Astrocyte of the hippocampus (primary cell): ENCODE measurements at regions not wholly inside any gene's neighbourhood (a gene's known extent, or its start where the extent isn't known, plus 50 kb on each side); places are given as distances from the start of the nearest gene placed in this dataset.
A peak's percentile ranks its signal among the peaks of the same experiment; 100 is the strongest.
"Not testable (repeated sequence)": the region's sequence is repeated elsewhere in the genome, so short reads cannot be mapped to it uniquely, and the experiment has no call there.

Experiments used
- DNase-seq: peaks from one replicate; pipeline ENCODE4 v3.0.0; 2011; ENCODE audit warnings: low read depth, low spot score

- DNase-seq = no peak
These were observed 146.5 kb downstream of the SH3BGRL start for GRCh38 chrX:81348388-81348787.

DNA sequence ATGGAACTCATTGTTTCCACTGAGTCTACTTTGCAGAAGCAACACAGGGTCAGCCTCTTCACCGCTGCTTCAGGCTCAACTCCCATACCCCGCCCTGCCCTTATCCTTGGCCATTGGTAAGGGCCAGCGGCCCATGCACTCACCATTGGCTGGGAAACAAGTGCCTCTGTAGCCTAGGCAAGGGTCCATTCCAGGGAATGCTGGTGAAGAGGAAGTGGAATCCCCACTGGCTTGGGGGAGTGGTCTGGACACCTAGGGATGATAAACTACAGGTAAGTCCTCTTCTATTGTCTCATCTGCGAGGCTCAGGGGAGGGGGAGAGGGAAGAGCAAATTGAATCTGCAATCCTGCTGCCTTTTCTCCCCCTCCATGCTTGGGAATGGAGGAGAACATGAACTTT lies 153.1 kb downstream of the SH3BGRL start:
- no peak for DNase-seq

- DNase-seq = no peak
These were observed 153.5 kb downstream of the SH3BGRL start for GRCh38 chrX:81355436-81355835.

- no peak for DNase-seq
These were observed 165.4 kb downstream of the SH3BGRL start for GRCh38 chrX:81367291-81367690.

GRCh38 chrX:81377329-81377728 lies 175.4 kb downstream of the SH3BGRL start:
- DNase-seq = peak; percentile 41

GRCh38 chrX:81378560-81378959 lies 176.7 kb downstream of the SH3BGRL start:
- DNase-seq = no peak

- no peak for DNase-seq
These were observed 188.3 kb downstream of the SH3BGRL start for GRCh38 chrX:81390237-81390636.

DNA sequence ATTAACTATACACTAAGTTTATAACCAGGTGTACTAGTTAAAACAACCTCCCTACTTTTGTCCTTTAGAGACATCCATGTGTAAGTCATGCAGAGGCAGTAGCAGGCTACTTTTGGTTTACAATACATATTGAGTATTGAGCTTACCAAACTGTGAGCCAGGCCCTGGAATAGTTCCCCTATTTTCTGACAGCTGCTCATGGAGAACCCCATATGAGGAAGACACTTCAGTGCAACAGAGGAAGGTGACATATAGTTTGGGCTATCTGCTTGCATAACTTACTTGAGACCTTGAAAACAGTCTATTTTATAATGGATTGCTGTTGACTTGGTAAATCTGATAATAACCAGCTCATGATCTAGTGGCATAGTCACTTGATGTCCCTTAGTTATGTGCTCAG lies 190.5 kb downstream of the SH3BGRL start:
- DNase-seq = no peak

DNA sequence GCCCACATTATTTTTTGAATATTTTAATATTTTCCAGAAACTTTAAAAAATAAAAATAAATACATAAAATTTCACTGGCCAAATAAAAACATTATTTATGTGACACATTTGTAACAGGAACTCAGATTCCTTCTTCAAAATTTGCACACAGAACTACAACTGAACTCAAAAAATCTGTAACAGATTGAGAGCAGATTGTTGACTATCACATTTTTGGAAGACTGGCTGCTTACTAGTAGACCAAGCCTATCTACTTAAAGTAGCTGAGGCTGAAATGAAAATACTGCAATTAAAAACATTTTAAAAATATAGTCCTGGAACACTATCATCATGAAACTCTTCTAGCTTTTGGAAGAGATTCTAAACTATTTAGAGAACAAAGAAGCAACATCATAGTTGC lies 203.9 kb downstream of the SH3BGRL start:
- DNase-seq = no peak

DNA sequence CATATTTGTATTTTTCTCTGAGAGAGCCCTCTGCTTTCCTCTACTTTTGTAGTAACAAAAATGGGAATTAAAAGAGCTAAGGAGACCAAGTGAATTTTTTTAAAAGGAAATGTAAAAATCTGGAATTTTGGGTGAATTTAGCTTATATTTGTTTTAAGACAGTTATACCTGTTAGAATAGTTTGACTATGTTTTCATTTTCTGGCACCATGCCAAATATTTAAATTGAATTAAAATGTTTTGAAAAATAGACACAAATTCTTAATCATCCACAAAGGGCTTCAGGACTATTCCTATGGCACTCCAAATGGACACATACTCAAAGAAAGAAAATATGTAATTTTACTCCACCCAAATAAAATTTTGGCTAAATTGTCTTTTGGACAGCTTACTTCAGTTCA lies 209.6 kb downstream of the SH3BGRL start:
- DNase-seq = no peak

DNA sequence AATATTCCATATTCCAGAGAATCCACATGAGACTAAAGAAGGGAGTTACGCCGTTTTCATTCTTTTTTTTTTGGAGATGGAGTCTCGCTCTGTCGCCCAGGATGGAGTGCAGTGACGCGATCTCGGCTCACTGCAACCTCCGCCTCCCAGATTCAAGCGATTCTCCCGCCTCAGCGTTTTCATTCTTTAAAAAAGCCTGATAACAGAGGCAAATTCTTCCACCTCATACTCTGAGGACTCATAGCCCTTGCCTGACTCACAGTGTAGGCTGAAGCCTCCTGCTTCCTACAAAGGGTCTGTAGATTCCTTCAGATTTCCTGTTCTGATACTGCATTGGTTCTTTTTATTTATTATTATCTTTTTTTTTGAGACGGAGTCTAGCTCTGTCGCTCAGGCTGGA lies 210.5 kb downstream of the SH3BGRL start:
- DNase-seq = no peak

- not testable (repeated sequence) for DNase-seq
These were observed 211.0 kb downstream of the SH3BGRL start for GRCh38 chrX:81412857-81413256.

- DNase-seq = no peak
These were observed 212.7 kb downstream of the SH3BGRL start for GRCh38 chrX:81414630-81415029.
